ENCODE measurements at regions not wholly inside any gene's neighbourhood (a gene's known extent, or its start where the extent isn't known, plus 50 kb on each side); places are given as distances from the start of the nearest gene placed in this dataset.

GRCh38 chr5:58279259-58279658 is 180.6 kb downstream of the PLK2 start:
- intact Hi-C loops (cut with micrococcal nuclease): no loop called here

GRCh38 chr5:58276431-58276830 is 183.5 kb downstream of the PLK2 start:
- Mint-ChIP-seq H3K4me3 (no peak overlapping the region), H3K9me3 (ENCODE audit: insufficient read depth) (no peaks in the 10 kb centered on the region), H3K4me1 (no peaks in the 10 kb centered on the region), H3K27me3 (peaks cover 11% of the 10 kb centered on the region), H3K27ac (no peak overlapping the region)
- no peak overlapping the region for H3K27ac ChIP-seq (ENCODE audit: low read length in 2 of 2)
- H3K4me1 ChIP-seq (ENCODE audit: control insufficient read depth in 2 of 2, insufficient read depth in 2 of 2, low read length in 2 of 2): no peaks in the 10 kb centered on the region
- no peak overlapping the region for H3K4me3 ChIP-seq (ENCODE audit: control extremely low read depth in 1 of 5, extremely low read depth in 1 of 5, insufficient read depth in 1 of 5, low read depth in 2 of 5, low read length in 4 of 5)
- H3K9ac ChIP-seq (ENCODE audit: low read length): no peak overlapping the region
- CTCF ChIA-PET: no interaction called here
- POLR2A ChIA-PET: no interaction called here
- no peaks in the 10 kb centered on the region for H3K36me3 ChIP-seq (replicated peaks in 1 of 2; ENCODE audit: control extremely low read depth in 1 of 2, control insufficient read depth in 1 of 2, extremely low read depth in 1 of 2, insufficient read depth in 2 of 2, low read length in 1 of 2)
- intact Hi-C loops (cut with micrococcal nuclease): no loop called here
- H3K4me2 ChIP-seq (replicated peaks; ENCODE audit: low read depth, low read length, poor library complexity, severe bottlenecking): no peak overlapping the region
- H2AFZ ChIP-seq (ENCODE audit: insufficient read depth, low read depth, low read length, poor library complexity, severe bottlenecking): no peak overlapping the region
- WGBS (ENCODE audit: insufficient coverage): no CpG with 5 or more reads among the region's 3 CpGs
- no peaks in the 10 kb centered on the region for H3K27me3 ChIP-seq (replicated peaks in 1 of 4; ENCODE audit: control extremely low read depth in 1 of 4, control insufficient read depth in 3 of 4, insufficient read depth in 4 of 4, low read length in 3 of 4)
- TF ChIP-seq EZH2 (IDR thresholded peaks at IDR 0.05; ENCODE audit: borderline replicate concordance, insufficient read depth, low read depth, low read length, poor library complexity, severe bottlenecking): no peak
- TF ChIP-seq, protein P1, sequence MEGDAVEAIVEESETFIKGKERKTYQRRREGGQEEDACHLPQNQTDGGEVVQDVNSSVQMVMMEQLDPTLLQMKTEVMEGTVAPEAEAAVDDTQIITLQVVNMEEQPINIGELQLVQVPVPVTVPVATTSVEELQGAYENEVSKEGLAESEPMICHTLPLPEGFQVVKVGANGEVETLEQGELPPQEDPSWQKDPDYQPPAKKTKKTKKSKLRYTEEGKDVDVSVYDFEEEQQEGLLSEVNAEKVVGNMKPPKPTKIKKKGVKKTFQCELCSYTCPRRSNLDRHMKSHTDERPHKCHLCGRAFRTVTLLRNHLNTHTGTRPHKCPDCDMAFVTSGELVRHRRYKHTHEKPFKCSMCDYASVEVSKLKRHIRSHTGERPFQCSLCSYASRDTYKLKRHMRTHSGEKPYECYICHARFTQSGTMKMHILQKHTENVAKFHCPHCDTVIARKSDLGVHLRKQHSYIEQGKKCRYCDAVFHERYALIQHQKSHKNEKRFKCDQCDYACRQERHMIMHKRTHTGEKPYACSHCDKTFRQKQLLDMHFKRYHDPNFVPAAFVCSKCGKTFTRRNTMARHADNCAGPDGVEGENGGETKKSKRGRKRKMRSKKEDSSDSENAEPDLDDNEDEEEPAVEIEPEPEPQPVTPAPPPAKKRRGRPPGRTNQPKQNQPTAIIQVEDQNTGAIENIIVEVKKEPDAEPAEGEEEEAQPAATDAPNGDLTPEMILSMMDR (IDR thresholded peaks at IDR 0.05): no peak
- H4K20me1 ChIP-seq (ENCODE audit: control insufficient read depth, insufficient read depth, low read length, poor library complexity, severe bottlenecking): no peaks in the 10 kb centered on the region
- H3K9me3 ChIP-seq (ENCODE audit: control extremely low read depth in 1 of 3, control insufficient read depth in 2 of 3, insufficient read depth in 1 of 3, low read length in 2 of 3): no peaks in the 10 kb centered on the region
- no peaks in the 10 kb centered on the region for H3K79me2 ChIP-seq (ENCODE audit: control insufficient read depth, insufficient read depth, low read length)
- DNase-seq (no peak), ATAC-seq (ENCODE audit: low read depth) (no peak)

More at GRCh38 chr5:58279259-58279658, 180.6 kb downstream of the PLK2 start:
- no peak overlapping the region for H3K27ac ChIP-seq (ENCODE audit: low read length in 2 of 2)
- no peak overlapping the region for H3K4me2 ChIP-seq (replicated peaks; ENCODE audit: low read depth, low read length, poor library complexity, severe bottlenecking)
- no peak overlapping the region for H3K4me3 ChIP-seq (ENCODE audit: control extremely low read depth in 1 of 5, extremely low read depth in 1 of 5, insufficient read depth in 1 of 5, low read depth in 2 of 5, low read length in 4 of 5)
- DNase-seq (no peak), ATAC-seq (ENCODE audit: low read depth) (no peak)
- Mint-ChIP-seq H3K4me3 (no peak overlapping the region), H3K4me1 (no peaks in the 10 kb centered on the region), H3K27me3 (peaks cover 3% of the 10 kb centered on the region), H3K9me3 (ENCODE audit: insufficient read depth) (no peaks in the 10 kb centered on the region), H3K27ac (no peak overlapping the region)
- POLR2A ChIA-PET: no interaction called here
- H2AFZ ChIP-seq (ENCODE audit: insufficient read depth, low read depth, low read length, poor library complexity, severe bottlenecking): no peak overlapping the region
- CTCF ChIA-PET: no interaction called here
- H3K36me3 ChIP-seq (replicated peaks in 1 of 2; ENCODE audit: control extremely low read depth in 1 of 2, control insufficient read depth in 1 of 2, extremely low read depth in 1 of 2, insufficient read depth in 2 of 2, low read length in 1 of 2): no peaks in the 10 kb centered on the region
- H3K27me3 ChIP-seq (replicated peaks in 1 of 4; ENCODE audit: control extremely low read depth in 1 of 4, control insufficient read depth in 3 of 4, insufficient read depth in 4 of 4, low read length in 3 of 4): no peaks in the 10 kb centered on the region
- TF ChIP-seq, protein P1 (IDR thresholded peaks at IDR 0.05): no peak
- no peak for TF ChIP-seq EZH2 (IDR thresholded peaks at IDR 0.05; ENCODE audit: borderline replicate concordance, insufficient read depth, low read depth, low read length, poor library complexity, severe bottlenecking)
- no peak overlapping the region for H3K9ac ChIP-seq (ENCODE audit: low read length)
- no CpG with 5 or more reads among the region's 1 CpG for WGBS (ENCODE audit: insufficient coverage)
- no peaks in the 10 kb centered on the region for H3K9me3 ChIP-seq (ENCODE audit: control extremely low read depth in 1 of 3, control insufficient read depth in 2 of 3, insufficient read depth in 1 of 3, low read length in 2 of 3)
- H3K4me1 ChIP-seq (ENCODE audit: control insufficient read depth in 2 of 2, insufficient read depth in 2 of 2, low read length in 2 of 2): no peaks in the 10 kb centered on the region
- no peaks in the 10 kb centered on the region for H4K20me1 ChIP-seq (ENCODE audit: control insufficient read depth, insufficient read depth, low read length, poor library complexity, severe bottlenecking)
- H3K79me2 ChIP-seq (ENCODE audit: control insufficient read depth, insufficient read depth, low read length): no peaks in the 10 kb centered on the region
